ENCODE measurements at regions not wholly inside any gene's neighbourhood (a gene's known extent, or its start where the extent isn't known, plus 50 kb on each side); places are given as distances from the start of the nearest gene placed in this dataset.
"Not testable (repeated sequence)": the region's sequence is repeated elsewhere in the genome, so short reads cannot be mapped to it uniquely, and the experiment has no call there.

DNA sequence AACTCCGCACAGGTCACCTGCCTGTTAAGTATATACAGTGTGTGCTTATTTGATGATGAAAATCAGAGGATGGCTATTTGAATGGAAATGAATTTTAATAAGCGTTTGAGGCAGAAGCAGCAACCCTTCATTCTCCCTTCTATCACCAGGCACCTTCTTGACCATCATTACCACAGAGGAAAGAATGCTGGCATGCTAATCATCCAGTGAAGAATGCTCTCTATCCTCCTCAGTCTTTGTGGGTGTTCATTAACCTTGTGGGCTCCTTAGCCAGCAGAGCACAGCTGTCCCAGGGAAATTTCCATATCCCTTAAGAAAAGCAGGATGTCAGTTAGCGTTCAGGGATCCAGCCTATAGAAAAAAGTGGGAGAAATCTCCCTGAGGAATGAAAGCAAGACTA, 428.0 kb upstream of the CAMK1G start:
- DNase-seq: no peak

DNA sequence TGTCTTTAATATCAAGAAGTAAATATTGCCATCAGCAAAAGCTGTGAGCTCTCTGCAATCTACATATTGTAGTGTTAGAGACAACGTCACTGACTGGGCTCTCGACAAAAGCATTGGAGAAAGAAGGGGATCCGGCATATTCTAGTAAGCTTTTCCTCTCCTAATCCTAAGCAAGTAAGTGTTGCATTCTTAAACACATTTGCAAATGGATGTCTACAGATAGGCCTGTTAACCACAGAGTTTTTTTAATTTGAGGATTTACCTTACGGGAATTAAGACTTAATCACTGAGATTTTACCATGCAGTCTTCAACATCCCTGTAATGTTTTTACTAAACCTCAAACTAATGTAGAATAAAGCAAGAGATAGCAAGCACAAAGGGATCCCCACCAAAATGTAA, 426.5 kb upstream of the CAMK1G start:
- no peak for DNase-seq

DNA sequence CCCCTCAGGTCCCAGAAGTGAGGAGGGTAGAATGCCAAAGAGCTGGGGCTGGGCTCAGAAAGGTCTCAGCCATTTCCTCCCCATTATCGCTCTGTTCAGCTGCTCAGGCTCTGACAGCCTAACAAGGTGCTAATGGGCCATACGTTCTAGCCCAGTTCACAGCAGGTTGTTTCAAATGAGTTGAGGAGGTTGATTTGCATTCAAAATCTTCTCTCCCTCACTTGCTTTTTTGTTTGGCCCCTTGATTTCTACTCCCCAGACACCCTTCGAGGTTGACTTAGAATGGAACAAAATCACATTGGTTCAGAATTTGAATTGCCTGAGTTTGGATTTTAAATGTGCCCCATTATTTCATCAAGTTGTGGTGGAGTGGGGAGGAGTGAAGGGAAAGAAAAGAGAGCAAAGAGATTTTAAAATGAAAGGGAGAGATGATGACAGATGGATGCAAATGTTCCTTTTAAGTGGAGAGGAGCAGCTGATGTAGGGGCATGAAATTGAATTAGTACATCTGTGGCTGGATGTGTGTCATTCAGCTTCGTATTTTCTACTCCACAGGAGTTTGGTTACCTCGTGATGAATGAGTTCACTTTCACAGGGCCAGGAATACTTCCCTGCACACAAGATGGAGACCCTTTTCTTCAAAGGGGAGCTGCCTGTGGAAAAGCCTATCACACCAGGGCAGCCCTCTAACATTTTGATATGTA, 425.8 kb upstream of the CAMK1G start:
- no peak for DNase-seq

DNA sequence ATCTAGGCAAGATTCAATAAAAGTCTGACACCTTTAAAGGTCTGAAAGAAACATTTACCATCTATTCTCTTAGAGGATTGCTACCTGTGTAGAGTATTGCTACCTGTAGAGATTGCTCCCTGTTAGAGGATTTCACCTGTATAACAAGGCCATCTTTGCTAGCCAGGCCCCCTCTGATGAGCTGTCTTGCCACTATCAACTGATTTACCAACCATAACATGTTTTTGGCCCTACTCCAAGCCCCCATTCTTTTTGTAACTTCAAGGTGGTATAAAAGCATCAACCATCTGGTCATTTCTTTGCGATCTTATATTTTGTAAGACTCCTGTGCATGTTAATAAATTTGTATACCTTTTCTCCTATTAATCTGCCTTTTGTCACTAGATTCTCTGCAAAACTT, 424.7 kb upstream of the CAMK1G start:
- DNase-seq: no peak

DNA sequence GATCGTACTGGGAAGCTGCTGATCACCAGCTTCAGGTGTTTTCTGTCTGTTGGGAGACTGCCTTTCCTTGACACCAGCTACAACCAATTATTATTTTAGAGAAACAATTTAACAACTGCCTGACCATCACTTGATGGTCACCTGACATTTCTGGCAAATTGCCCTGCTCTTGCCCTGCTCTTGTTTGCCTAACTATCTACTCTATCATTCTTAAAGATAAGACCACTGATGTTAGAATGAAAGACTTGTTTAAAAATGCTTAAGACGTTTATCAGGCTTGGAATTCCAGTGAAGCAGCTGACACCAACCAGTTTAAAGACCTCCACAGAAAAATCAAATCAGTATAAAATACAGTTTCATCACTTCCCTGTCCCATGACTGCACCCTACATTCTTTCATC, 423.3 kb upstream of the CAMK1G start:
- DNase-seq: no peak

DNA sequence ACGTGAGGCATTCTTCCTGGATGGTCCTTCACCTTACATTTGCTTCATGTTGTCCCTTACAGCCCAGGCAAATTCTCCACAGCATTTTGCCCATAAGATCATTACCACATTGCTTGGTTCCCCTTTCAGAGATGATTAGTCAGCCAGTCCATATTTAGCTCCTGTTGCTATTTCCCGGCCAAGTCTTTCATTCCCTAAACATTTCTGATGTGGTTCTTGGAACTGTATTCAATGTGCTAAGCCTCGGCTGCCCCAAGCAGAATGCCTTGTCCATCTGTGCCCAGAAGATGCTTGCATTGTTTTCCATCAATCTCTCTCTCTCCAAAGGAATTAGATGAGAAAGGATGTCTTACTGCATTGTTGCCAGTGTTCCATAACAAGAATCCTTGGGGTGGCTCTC, 420.9 kb upstream of the CAMK1G start:
- DNase-seq: no peak

DNA sequence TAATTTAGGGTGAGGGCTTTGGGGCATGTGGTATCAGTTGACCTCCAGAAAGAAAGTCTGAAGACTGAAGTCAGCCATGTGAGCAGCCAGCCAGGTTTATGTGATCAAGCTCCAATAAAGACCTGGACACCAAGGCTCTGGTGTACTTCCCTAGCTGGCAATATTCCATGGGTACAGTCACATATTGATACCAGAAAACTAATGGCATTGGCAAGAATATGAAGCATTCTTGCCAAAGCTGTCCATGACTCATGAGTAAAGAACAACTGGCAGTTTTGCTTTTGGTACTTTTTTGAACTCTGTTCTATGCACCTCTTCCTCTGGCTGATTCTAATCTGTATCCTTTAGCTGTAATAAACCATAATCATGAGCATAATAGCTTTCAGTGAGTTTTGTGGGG, 415.3 kb upstream of the CAMK1G start:
- no peak for DNase-seq

DNA sequence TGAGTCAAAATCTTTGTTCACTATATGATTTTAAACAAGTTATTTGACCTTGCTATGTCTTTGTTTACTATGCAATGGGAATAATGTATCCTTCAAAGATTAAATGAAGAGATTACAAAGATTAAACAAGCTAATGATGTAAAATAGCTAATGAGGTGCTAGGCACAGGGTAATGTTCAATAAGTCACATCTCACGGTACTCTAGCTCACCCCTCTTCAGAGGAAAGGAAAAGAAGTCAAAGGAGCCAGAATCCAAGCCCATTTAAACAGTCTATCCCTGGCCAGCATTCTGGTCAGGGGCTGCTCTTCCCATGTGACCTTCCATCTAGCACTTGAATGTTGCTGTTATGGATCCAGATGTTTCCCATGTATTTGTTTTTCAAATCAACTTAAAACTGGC, 412.4 kb upstream of the CAMK1G start:
- DNase-seq: no peak

DNA sequence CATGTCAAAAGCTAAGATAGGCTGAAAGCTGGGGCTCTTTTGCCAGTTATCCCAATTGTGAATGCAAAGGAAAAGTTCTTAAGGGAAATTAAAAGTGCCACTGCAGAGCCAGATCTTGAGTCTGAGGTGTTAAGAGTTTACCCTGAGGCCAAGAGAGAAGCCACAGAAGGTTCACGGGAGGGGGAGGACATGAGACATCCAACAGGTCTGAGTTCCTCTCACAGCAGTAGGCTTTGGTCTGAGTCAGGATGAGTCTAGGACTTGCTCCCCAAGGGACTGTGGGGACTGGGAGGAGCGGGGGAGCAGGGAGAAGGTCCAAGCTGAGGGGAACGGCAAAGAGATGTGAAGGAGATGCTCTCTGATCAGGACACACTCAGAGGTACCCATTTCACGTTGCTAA, 411.2 kb upstream of the CAMK1G start:
- no peak for DNase-seq

DNA sequence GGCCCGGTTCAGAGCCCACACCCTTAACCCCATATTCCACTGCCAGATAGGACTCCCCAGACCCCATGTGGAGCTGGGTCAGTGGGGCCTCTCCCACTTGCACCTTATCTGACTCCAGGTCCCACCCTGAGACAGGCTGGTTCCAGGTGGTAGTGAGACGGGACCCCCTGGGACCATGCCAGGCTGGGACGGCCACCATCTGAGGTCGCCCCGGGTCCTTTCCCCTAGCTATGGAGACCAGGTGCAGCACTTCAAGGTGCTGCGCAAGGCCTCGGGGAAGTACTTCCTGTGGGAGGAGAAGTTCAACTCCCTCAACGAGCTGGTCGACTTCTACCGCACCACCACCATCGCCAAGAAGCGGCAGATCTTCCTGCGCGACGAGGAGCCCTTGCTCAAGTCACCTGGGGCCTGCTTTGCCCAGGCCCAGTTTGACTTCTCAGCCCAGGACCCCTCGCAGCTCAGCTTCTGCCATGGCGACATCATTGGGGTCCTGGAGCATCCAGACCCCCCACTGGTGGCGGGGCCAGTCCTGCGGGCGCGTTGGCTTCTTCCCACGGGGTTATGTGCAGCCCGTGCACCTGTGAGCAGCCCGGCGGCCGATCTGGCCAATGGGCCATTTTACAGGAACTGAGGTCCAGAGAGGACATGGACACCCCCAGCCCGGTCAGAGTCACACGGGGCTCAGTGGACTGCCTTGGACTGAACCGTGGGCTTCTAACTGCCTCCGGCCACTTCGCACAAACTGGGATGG, 410.5 kb upstream of the CAMK1G start:
- not testable (repeated sequence) for DNase-seq

DNA sequence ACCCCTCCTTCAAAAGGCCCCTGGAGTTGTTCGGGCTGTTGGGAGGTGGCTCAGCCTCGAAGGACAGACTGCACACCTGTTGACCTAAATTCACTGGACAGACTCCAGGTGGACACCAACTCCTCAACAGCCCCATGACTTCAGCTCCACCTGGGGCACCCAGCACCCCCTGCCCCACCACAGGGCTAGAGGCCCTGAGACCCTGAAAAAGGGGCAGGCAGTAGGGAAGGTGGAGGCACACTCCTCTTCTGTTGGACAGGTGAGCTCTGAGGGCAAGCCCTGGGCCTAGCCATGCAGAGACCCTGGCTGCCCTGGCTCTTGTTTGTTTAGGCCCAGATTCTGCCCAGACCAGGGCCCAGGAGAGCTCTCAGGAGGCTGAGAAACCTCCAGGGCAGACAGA, 409.7 kb upstream of the CAMK1G start:
- not testable (repeated sequence) for DNase-seq

DNA sequence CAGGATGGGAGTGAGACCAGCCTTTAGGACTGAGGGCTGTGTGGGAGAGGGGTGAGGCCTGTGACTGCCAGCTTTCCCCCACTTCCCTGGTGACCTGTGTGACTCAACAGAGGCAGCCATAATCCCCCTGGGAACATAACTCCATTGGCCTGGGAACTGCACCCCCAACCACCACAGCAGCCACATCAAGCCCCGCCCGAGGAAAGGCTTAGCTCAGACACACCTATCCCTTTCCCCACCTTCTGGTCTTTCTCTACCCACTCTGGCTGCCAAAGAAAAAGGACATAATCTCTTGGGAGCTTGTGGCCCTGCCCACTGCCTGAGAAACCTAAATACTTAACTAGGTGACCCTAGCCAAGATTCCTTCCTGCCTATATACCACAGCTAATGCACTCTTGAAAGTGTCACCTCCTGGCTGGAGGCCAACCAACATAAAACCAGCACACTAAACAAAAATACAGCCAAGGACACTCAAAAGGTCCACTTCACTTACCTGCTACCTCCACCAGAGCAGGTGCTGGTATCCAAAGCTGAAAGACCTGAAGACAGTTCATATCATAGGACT, 406.6 kb upstream of the CAMK1G start:
- no peak for DNase-seq

DNA sequence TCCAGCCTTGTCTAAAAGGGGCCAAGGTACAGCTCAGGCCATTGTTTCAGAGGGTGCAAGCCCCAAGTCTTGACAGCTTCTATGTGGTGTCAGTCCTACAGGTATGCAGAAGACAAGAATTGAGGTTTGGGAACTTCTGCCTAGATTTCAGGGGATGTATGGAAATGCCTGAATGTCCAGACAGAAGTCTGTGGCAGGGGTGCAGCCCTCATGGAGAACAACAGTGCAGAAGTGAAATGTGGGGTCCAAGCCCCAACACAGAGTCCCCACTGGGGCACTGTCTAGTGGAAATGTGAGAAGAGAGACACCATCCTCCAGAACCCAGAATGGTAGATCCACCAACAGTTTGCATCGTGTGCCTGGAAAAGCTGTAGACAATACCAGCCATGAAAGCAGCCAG, 400.3 kb upstream of the CAMK1G start:
- DNase-seq: no peak

DNA sequence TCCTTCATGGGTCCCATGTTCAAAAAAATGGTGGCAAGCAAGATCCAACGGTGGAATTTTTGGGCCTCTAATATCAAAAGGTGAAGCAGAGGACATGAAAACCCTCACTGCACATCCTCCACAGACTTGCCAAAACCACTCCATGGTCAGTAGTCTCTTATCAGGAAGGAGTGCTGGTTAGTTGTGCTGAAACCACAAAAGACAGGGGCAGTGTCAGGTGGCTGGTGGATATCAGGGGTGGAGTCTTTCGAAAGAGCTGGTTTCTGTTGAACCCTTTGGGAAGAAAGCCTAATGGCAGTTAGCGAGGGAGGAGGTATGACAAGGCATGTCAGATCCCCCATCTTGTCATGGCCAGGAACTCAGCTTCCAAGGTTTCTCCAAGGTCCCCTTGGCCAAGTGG, 395.9 kb upstream of the CAMK1G start:
- no peak for DNase-seq

DNA sequence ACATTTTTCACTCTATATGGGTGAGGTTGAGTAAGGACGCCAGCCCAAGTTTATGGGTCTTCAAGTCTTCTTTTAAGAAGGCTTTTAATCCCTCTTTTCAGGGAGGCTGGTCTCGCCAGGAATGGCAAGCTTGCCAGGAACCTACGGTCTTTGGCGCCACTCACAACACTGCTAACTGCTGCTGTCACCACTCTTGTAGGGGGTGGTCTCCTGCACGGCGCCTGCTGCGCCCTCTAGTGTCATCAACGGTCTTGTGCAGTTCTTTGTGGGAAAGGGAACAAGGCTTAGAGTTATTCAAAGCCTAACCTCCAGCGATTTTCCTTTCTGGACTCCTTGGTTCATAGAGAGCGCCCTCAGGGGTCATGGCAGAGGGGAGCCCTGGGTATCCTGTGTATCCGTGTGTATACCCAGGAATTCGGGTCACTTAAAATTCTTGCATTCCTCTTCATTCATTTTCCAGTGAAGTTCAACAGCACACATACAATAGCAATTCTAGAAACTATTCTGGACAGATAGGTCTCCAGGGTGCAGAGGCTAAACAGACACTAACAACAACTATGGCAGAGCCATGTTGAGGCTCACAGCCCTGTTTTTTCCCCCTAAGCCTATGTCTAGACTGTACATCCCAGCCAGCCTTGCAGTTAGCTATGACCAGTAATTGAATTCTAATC, 392.8 kb upstream of the CAMK1G start:
- DNase-seq: peak; percentile 85

DNA sequence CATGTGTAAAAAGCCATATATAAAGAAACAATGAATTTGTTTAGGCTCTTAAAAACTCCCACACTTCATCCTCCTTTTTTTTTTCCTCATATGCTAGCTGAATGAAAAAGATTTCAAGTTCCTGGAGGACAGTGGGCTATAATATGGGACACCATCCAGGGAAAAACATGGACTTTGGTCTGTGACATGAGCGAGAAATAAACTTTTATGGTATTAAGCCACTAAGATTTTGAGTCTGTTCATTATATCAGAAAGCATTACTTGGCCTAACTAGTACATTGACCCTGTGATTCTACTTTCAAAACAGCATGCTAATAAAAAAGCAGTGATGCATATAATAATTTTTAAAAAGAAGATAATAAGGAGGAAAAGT, 392.3 kb upstream of the CAMK1G start:
- DNase-seq: no peak

DNA sequence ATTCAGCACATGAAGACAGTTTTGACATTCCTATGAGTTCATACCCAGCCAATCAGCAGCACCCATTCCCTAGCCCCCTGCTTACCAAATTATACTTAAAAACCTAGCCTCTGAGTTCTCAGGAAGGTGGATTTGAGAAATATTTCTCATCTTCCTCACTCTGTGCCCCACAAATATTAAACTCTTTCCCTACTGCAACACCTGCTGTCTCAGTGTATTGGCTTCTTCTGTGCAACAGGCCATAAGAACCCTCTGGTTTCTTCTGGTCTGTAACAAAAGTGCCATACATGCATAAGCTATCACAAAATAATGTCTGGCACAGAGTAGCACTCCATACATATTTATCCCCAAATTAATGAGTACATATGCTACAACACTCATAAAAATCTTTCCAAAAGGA, 387.4 kb upstream of the CAMK1G start:
- DNase-seq: no peak

DNA sequence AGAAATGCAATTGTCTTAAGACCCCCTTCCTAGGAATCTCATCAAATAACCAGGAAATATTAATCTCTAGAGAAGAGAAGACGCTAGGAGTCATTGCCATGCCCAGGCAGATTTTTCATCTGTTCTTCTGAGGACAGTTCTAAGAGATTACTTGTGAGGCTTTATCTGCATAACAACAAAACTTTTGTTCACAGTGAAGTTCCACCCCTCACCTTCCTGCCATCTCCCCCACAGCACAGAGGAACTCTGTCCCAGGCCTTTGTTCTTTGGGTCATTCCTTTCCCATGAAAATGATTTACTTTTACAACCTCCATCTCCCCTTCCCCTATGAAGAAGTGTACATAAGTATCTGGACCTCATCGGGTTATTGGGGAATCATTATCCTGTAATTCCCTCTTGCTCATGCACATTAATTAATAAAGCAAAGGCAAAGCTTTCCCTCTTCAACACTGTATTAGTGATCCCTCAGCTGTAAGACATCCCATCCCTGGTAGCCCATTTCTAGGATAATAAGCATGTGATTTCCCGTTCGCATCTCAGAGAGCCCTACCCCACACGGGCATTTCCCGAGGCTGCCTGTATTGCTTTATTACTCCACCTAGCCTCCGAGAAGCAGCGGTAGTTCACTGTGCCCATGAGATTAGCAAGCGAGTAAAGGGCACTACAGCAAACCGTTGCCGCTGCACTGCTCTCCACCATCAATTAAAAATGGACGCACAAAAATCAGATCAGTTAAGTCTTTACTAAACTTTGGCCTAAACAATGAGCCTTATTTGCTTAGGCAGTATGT, 384.4 kb upstream of the CAMK1G start:
- no peak for DNase-seq

DNA sequence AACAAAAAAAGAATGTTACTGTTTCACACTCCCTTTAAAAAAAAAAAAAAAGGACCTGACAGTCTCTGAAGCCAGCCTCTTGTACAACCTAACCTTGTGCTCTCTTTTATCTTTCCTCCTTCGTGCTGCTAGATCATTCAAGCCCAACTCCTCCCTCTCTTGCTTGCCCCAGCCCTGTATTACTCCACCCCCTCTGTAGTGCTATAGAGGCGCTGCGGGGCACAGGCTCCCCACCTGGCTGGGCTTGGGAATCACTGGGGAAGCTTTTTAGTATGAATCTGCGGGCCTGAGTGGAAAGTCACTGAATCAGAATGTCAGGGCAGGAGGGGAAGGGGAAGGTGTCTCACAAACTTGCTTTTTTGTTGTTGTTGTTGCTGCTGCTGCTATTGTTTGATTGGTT, 383.7 kb upstream of the CAMK1G start:
- DNase-seq: no peak

DNA sequence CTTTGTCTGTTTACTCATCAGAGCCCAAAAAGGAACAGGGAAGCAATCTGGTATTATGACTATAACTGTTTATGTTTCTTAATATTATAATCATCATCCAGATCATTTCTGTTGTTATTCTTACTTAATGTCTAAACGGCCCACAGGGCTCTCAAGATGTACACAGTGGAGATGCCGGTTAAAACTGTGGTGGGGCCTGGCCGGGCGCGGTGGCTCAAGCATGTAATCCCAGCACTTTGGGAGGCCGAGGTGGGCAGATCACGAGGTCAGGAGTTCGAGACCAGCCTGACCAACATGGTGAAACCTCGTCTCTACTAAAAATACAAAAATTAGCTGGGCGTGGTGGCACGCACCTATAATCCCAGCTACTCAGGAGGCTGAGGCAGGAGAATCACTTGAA, 381.2 kb upstream of the CAMK1G start:
- not testable (repeated sequence) for DNase-seq

DNA sequence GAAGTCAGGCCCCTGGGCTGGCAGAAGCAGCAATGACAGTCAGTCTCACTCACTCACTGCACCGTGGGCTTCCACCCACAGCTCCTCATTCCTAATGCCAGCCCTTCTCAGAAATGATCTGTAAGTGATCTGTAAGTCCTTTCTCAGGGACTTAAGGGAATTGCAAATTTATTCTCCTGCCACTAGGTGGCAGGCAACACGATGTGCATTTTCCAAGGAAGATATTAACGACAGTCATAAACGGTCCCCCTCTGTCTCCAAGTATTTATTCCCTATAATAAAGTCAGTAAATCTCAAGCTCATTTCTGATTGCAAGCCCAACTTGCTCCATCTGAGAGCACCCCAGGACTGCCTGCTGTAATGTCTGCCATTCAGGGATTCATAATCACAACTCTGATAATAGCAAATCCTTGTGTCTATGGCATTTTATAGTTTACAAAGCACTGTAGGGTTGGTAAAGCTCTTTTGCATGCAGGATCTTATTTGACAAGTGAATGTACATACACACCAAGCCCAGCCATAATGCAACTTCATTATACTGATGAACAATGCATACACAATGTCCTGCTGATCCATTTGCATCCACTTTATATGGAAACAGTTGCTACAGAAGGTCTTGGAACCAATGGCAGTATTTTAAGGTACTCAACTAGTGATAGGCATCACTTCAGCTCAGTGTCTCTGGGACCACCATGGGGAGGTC, 380.5 kb upstream of the CAMK1G start:
- peak; percentile 71 for DNase-seq

DNA sequence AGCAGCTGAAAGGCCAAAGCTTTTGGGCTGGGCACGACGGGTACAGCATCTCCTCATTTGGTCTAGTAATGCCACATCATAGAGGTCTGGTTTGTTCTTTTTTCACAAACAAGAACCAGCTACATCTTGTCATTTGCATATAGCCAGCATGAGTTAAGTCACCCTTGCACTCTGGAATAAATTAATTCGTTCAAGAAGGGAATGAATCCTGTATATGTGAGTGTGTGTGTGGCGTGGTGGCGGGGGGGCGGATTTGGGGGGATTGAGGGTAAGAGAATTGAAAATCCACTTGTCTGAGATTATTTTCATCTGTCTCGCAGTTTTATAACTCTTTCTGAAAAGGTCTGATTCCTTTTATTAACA, 380.0 kb upstream of the CAMK1G start:
- no peak for DNase-seq

DNA sequence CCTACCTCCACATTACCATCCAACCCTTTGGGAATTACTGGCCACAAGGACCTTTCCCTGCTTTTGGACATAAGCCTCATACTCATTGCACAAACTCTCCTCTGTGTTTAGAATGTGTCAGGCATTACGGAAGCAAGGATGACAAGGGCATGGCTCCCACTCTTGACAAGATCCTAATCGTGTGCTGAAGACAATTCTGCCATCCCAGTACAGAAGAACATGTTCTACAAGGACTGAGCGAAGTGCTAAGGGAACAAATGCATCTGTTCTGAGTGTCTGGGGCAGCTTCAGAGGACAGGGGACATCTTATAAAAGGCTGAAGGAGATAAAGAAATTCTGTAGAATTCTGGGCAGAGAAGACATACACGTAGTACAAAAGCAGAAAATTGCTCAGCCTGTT, 378.5 kb upstream of the CAMK1G start:
- no peak for DNase-seq

Measured in eye (tissue), 1 donor.